ENCODE measurements at regions not wholly inside any gene's neighbourhood (a gene's known extent, or its start where the extent isn't known, plus 50 kb on each side); places are given as distances from the start of the nearest gene placed in this dataset.

DNA sequence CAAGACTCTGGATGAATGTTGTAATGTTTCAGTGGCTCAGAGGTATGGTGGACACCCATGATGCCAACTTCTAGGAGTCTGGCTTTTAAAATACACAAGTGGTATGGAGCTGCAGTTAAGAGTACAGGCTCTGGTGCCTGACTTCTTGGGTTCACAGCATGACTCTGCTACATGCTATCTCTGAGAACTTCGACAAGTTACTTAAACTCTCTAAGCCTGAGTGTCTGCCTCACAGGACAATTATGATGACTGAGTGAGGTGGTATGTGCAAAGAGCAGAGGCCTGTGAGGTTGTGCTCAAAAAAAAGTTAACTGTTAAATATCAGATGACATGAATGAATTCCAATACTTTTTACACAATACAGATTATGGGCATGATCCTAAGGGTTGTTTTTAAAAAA is 90.9 kb upstream of the SRD5A3 start:
- H3K27ac ChIP-seq (ENCODE audit: control insufficient read depth, insufficient read depth, low read length) = no peak overlapping the region
- no peaks in the 10 kb centered on the region for H3K9me3 ChIP-seq (ENCODE audit: control insufficient read depth, low read depth, low read length)
- no peak overlapping the region for H3K9ac ChIP-seq (ENCODE audit: control insufficient read depth, extremely low read depth, insufficient read depth, low read length)
- no peaks in the 10 kb centered on the region for H3K9me1 ChIP-seq (ENCODE audit: control insufficient read depth, extremely low read depth, insufficient read depth, low read length)
- no peaks in the 10 kb centered on the region for H3K36me3 ChIP-seq (ENCODE audit: control insufficient read depth in 2 of 2, extremely low read depth in 1 of 2, insufficient read depth in 2 of 2, low read length in 2 of 2)
- no peak for TF ChIP-seq CTCF (optimal IDR thresholded peaks at IDR 0.05 in 1 of 3, IDR thresholded peaks at IDR 0.05 in 1 of 3, conservative IDR thresholded peaks at IDR 0.05 in 1 of 3; ENCODE audit: extremely low read depth in 1 of 3, insufficient read depth in 2 of 3, low read length in 3 of 3)
- TF ChIP-seq EZH2 (IDR thresholded peaks at IDR 0.05; ENCODE audit: low read length) = no peak
- no peak for FAIRE-seq
- no peak for DNase-seq (ENCODE audit: low read depth, low spot score)
- dilution Hi-C loops (cut with MboI; ENCODE audit: extremely low pct_ligation_motif_present, low sequenced_read_pairs) = no loop called here
- no peaks in the 10 kb centered on the region for H3K79me2 ChIP-seq (ENCODE audit: control insufficient read depth, insufficient read depth, low read length)
- H2AFZ ChIP-seq (ENCODE audit: control insufficient read depth, low read length) = no peak overlapping the region
- H4K20me1 ChIP-seq (ENCODE audit: control insufficient read depth, extremely low read depth, insufficient read depth, low read length) = no peaks in the 10 kb centered on the region
- H3K4me1 ChIP-seq (ENCODE audit: control insufficient read depth, extremely low read depth, insufficient read depth, low read length) = no peaks in the 10 kb centered on the region
- H3K4me2 ChIP-seq (ENCODE audit: control insufficient read depth, extremely low read depth, insufficient read depth, low read depth, low read length) = no peak overlapping the region
- no peaks in the 10 kb centered on the region for H3K27me3 ChIP-seq (ENCODE audit: control insufficient read depth, extremely low read depth, insufficient read depth, low read length)
- no peak overlapping the region for H3K4me3 ChIP-seq (ENCODE audit: control insufficient read depth in 2 of 3, extremely low read depth in 1 of 3, insufficient read depth in 2 of 3, low read depth in 1 of 3, low read length in 3 of 3)

DNA sequence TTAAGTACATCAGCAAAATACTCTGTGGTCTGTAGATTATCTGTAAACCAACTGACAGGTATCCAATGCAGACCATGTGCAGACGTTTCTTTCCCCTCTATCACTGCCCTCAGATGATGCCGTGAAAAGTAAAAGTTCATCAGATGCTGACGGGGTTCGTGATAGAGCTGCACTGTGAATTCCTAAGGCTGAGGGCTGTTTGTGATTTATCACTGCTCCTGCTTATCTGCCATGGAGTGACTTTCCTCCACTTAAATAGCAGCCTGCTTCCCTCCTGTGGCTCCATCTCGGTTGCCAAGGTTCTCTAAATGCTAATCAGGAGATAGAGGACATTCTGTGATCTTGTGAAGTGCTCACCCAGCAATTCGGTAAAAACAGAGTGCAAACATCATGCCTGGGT is 89.3 kb upstream of the SRD5A3 start:
- TF ChIP-seq CTCF (optimal IDR thresholded peaks at IDR 0.05 in 1 of 3, IDR thresholded peaks at IDR 0.05 in 1 of 3, conservative IDR thresholded peaks at IDR 0.05 in 1 of 3; ENCODE audit: extremely low read depth in 1 of 3, insufficient read depth in 2 of 3, low read length in 3 of 3) = no peak
- no peak for TF ChIP-seq EZH2 (IDR thresholded peaks at IDR 0.05; ENCODE audit: low read length)
- dilution Hi-C loops (cut with MboI; ENCODE audit: extremely low pct_ligation_motif_present, low sequenced_read_pairs) = no loop called here
- H2AFZ ChIP-seq (ENCODE audit: control insufficient read depth, low read length) = no peak overlapping the region

More for the DNA sequence above, 89.3 kb upstream of the SRD5A3 start:
- no peaks in the 10 kb centered on the region for H3K27me3 ChIP-seq (ENCODE audit: control insufficient read depth, extremely low read depth, insufficient read depth, low read length)
- no peaks in the 10 kb centered on the region for H3K79me2 ChIP-seq (ENCODE audit: control insufficient read depth, insufficient read depth, low read length)
- DNase-seq (ENCODE audit: low read depth, low spot score) = no peak
- no peaks in the 10 kb centered on the region for H4K20me1 ChIP-seq (ENCODE audit: control insufficient read depth, extremely low read depth, insufficient read depth, low read length)
- H3K9ac ChIP-seq (ENCODE audit: control insufficient read depth, extremely low read depth, insufficient read depth, low read length) = no peak overlapping the region
- no peak overlapping the region for H3K4me3 ChIP-seq (ENCODE audit: control insufficient read depth in 2 of 3, extremely low read depth in 1 of 3, insufficient read depth in 2 of 3, low read depth in 1 of 3, low read length in 3 of 3)
- H3K36me3 ChIP-seq (ENCODE audit: control insufficient read depth in 2 of 2, extremely low read depth in 1 of 2, insufficient read depth in 2 of 2, low read length in 2 of 2) = no peaks in the 10 kb centered on the region
- H3K9me3 ChIP-seq (ENCODE audit: control insufficient read depth, low read depth, low read length) = no peaks in the 10 kb centered on the region
- no peaks in the 10 kb centered on the region for H3K4me1 ChIP-seq (ENCODE audit: control insufficient read depth, extremely low read depth, insufficient read depth, low read length)
- H3K27ac ChIP-seq (ENCODE audit: control insufficient read depth, insufficient read depth, low read length) = no peak overlapping the region
- no peaks in the 10 kb centered on the region for H3K9me1 ChIP-seq (ENCODE audit: control insufficient read depth, extremely low read depth, insufficient read depth, low read length)
- no peak overlapping the region for H3K4me2 ChIP-seq (ENCODE audit: control insufficient read depth, extremely low read depth, insufficient read depth, low read depth, low read length)
- no peak for FAIRE-seq

Measured in keratinocyte (primary cell).